Ishikawa (cell line): ENCODE measurements at regions not wholly inside any gene's neighbourhood (a gene's known extent, or its start where the extent isn't known, plus 50 kb on each side); places are given as distances from the start of the nearest gene placed in this dataset.

Experiments used
- NFIC ChIP-seq: IDR thresholded peaks from 2 replicates; pipeline ENCODE4 v1.6.1; 2012
- TF ChIP-seq, protein P1 (sequence below): IDR thresholded peaks from 2 replicates; pipeline ENCODE4 v1.6.1; 2012; ENCODE audit warnings: low read depth, mild to moderate bottlenecking
- TF ChIP-seq, protein P2 (sequence below): IDR thresholded peaks from 2 replicates; pipeline ENCODE4 v1.6.1; 2012

DNA sequence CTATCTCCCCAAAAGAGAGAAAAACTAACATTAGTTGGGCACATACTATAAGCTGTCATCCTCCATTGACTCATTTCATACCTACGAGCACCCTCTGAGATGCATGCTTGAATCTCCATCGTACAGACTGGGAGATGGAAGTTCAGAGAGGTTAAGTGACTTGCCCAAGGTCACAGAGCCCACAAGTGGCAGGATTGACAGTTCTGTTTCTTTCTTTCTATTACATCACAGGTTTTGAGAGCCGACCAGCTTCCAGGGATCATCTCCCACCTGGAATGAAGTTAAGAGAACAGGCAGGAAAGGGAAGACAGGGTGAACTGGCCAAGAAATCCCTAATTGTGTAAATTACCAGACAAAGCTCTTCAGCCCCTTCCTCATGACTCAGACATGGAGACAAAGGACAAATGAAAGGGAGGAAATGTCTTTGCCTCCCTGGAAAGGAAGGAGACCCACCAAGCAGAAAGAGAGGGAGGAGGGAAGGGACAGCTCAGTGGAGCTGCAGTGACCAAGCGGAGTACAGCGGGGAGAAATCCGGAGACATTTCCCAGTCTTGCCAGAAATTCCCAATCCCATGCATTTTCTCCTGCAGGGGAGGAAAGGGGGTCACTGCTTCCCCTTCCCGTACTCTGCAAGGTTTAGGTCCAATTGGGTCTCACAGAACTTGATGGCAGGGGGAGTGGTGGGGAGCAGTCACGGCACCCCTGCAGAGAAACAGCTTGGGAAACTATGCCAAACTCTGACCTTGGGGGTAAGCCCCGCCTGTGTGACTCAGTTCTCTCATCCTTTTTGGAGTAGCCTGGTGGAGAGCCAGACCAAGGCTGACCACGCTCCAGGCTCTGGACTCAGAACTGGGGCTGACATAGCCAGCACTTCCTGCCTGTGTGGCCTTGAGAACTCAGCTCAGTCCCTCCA lies 154.3 kb downstream of the ANKRD60 start:
- TF ChIP-seq, protein P1, sequence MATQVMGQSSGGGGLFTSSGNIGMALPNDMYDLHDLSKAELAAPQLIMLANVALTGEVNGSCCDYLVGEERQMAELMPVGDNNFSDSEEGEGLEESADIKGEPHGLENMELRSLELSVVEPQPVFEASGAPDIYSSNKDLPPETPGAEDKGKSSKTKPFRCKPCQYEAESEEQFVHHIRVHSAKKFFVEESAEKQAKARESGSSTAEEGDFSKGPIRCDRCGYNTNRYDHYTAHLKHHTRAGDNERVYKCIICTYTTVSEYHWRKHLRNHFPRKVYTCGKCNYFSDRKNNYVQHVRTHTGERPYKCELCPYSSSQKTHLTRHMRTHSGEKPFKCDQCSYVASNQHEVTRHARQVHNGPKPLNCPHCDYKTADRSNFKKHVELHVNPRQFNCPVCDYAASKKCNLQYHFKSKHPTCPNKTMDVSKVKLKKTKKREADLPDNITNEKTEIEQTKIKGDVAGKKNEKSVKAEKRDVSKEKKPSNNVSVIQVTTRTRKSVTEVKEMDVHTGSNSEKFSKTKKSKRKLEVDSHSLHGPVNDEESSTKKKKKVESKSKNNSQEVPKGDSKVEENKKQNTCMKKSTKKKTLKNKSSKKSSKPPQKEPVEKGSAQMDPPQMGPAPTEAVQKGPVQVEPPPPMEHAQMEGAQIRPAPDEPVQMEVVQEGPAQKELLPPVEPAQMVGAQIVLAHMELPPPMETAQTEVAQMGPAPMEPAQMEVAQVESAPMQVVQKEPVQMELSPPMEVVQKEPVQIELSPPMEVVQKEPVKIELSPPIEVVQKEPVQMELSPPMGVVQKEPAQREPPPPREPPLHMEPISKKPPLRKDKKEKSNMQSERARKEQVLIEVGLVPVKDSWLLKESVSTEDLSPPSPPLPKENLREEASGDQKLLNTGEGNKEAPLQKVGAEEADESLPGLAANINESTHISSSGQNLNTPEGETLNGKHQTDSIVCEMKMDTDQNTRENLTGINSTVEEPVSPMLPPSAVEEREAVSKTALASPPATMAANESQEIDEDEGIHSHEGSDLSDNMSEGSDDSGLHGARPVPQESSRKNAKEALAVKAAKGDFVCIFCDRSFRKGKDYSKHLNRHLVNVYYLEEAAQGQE = no peak
- TF ChIP-seq, protein P2, sequence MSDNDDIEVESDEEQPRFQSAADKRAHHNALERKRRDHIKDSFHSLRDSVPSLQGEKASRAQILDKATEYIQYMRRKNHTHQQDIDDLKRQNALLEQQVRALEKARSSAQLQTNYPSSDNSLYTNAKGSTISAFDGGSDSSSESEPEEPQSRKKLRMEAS = no peak
- no peak for TF ChIP-seq NFIC
